Body of pancreas (tissue), 4 donors: ENCODE measurements at regions not wholly inside any gene's neighbourhood (a gene's known extent, or its start where the extent isn't known, plus 50 kb on each side); places are given as distances from the start of the nearest gene placed in this dataset.

Experiments used
- POLR2A ChIP-seq, 3 donors: fragments of 450-650 bp; IDR thresholded peaks; one replicate each; pipeline ENCODE4 v1.6.1; 2016; ENCODE audit warnings: antibody characterized with exemption in 3 of 3, mild to moderate bottlenecking in 2 of 3
- TF ChIP-seq, protein P1 (sequence below), 7 experiments: fragments of 450-650 bp in 4 of 7; fragments of 200-600 bp in 3 of 7; sonication (generic) in 3 of 7; IDR thresholded peaks; one replicate each; pipeline ENCODE4 v1.5.1; 2016 to 2019; ENCODE audit warnings: antibody characterized with exemption in 7 of 7

- no peak for TF ChIP-seq POLR2A (IDR thresholded peaks at IDR 0.05)
- TF ChIP-seq, protein P1, sequence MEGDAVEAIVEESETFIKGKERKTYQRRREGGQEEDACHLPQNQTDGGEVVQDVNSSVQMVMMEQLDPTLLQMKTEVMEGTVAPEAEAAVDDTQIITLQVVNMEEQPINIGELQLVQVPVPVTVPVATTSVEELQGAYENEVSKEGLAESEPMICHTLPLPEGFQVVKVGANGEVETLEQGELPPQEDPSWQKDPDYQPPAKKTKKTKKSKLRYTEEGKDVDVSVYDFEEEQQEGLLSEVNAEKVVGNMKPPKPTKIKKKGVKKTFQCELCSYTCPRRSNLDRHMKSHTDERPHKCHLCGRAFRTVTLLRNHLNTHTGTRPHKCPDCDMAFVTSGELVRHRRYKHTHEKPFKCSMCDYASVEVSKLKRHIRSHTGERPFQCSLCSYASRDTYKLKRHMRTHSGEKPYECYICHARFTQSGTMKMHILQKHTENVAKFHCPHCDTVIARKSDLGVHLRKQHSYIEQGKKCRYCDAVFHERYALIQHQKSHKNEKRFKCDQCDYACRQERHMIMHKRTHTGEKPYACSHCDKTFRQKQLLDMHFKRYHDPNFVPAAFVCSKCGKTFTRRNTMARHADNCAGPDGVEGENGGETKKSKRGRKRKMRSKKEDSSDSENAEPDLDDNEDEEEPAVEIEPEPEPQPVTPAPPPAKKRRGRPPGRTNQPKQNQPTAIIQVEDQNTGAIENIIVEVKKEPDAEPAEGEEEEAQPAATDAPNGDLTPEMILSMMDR (IDR thresholded peaks at IDR 0.05), result no peak
Observed at GRCh38 chr5:152704286-152704685, 299.2 kb upstream of the NMUR2 start.
